ENCODE measurements at regions not wholly inside any gene's neighbourhood (a gene's known extent, or its start where the extent isn't known, plus 50 kb on each side); places are given as distances from the start of the nearest gene placed in this dataset.

DNA sequence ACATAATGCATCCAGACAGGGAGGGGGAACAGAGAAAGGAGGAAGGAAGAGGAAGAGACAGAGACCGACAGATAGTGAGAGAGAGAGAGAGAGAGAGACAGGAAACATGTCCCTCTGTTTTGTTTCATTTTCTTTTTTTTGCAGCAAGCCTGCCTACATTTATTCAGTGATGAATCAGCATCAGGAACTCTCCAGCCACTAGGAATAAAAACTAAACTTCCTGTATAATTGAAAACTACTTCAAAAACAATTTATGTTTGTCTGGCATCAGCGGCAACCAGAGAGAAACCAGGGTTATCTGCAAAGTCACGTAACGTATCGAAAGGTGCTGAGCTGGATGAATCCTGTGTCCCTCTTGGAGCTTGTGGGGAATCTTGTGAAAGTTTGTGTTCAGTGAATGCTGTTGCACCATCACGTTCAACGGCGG, 148.6 kb upstream of the SOX21 start:
- Histone ChIP-seq H3K4me3 (ENCODE audit: low read length) (no peak overlapping the region), H3K4me1 (ENCODE audit: control insufficient read depth, insufficient read depth, low read length) (no peaks in the 10 kb centered on the region), H3K9ac (ENCODE audit: extremely low read depth, low read length, poor library complexity, severe bottlenecking) (no peak overlapping the region), H3K36me3 (ENCODE audit: control insufficient read depth, insufficient read depth, low read length) (no peaks in the 10 kb centered on the region), H3K27ac (ENCODE audit: low read depth, low read length) (no peak overlapping the region), H3K27me3 (ENCODE audit: control insufficient read depth, insufficient read depth, low read length, poor library complexity, severe bottlenecking) (peaks cover 19% of the 10 kb centered on the region), H3K9me3 (ENCODE audit: control insufficient read depth, low read length) (no peaks in the 10 kb centered on the region)
- no peaks in the 10 kb centered on the region for H3K9me3 Mint-ChIP-seq
- H3K27me3 Mint-ChIP-seq (ENCODE audit: insufficient read depth), result peaks cover 7% of the 10 kb centered on the region
- H3K36me3 Mint-ChIP-seq (ENCODE audit: low read depth), result no peaks in the 10 kb centered on the region
- no peak for DNase-seq
- H3K4me1 Mint-ChIP-seq, result no peaks in the 10 kb centered on the region
- 96 to 98% methylated on average over 4 to 5 of the region's 8 CpGs for WGBS, 2 experiments (ENCODE audit: insufficient coverage in 1 of 2, insufficient read length in 1 of 2)
- H3K27ac Mint-ChIP-seq, result no peak overlapping the region
- TF ChIP-seq, protein P1, sequence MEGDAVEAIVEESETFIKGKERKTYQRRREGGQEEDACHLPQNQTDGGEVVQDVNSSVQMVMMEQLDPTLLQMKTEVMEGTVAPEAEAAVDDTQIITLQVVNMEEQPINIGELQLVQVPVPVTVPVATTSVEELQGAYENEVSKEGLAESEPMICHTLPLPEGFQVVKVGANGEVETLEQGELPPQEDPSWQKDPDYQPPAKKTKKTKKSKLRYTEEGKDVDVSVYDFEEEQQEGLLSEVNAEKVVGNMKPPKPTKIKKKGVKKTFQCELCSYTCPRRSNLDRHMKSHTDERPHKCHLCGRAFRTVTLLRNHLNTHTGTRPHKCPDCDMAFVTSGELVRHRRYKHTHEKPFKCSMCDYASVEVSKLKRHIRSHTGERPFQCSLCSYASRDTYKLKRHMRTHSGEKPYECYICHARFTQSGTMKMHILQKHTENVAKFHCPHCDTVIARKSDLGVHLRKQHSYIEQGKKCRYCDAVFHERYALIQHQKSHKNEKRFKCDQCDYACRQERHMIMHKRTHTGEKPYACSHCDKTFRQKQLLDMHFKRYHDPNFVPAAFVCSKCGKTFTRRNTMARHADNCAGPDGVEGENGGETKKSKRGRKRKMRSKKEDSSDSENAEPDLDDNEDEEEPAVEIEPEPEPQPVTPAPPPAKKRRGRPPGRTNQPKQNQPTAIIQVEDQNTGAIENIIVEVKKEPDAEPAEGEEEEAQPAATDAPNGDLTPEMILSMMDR (conservative IDR thresholded peaks at IDR 0.05), result no peak
- no peak overlapping the region for H3K4me3 Mint-ChIP-seq

DNA sequence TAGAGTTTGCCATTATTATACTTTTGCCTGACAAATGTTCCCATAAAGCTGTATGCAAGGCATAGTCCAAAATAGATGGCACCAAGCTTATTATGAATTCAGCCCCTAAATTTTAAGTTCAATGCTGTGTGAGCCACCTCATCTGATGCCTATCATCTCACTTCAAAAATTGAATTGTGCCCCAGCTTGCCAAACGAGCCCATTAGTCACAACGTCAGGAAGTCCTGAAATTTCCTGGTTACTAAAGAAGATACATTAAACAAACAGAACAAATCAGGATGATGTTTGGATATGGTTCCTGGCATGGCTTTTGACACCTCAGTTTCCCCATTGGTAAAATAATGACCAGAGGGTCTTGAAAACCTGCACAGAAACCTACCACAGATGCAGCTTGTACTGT, 147.5 kb upstream of the SOX21 start:
- H3K9me3 Mint-ChIP-seq, result no peaks in the 10 kb centered on the region
- no peaks in the 10 kb centered on the region for H3K4me1 Mint-ChIP-seq
- DNase-seq, result no peak
- H3K27ac Mint-ChIP-seq, result no peak overlapping the region
- H3K36me3 ChIP-seq (ENCODE audit: control insufficient read depth, insufficient read depth, low read length), result no peaks in the 10 kb centered on the region
- H3K36me3 Mint-ChIP-seq (ENCODE audit: low read depth), result no peaks in the 10 kb centered on the region
- H3K4me1 ChIP-seq (ENCODE audit: control insufficient read depth, insufficient read depth, low read length), result no peaks in the 10 kb centered on the region
- H3K27ac ChIP-seq (ENCODE audit: low read depth, low read length), result no peak overlapping the region
- no peak overlapping the region for H3K4me3 Mint-ChIP-seq
- H3K4me3 ChIP-seq (ENCODE audit: low read length), result no peak overlapping the region
- H3K9me3 ChIP-seq (ENCODE audit: control insufficient read depth, low read length), result no peaks in the 10 kb centered on the region
- H3K9ac ChIP-seq (ENCODE audit: extremely low read depth, low read length, poor library complexity, severe bottlenecking), result no peak overlapping the region
- TF ChIP-seq, protein P1 (conservative IDR thresholded peaks at IDR 0.05), result no peak
- peaks cover 14% of the 10 kb centered on the region for H3K27me3 ChIP-seq (ENCODE audit: control insufficient read depth, insufficient read depth, low read length, poor library complexity, severe bottlenecking)
- peaks cover 2% of the 10 kb centered on the region for H3K27me3 Mint-ChIP-seq (ENCODE audit: insufficient read depth)
- WGBS, 2 experiments (ENCODE audit: insufficient coverage in 1 of 2, insufficient read length in 1 of 2), result 79% methylated on average over 2 of the region's 2 CpGs; no CpG with 5 or more reads in 1 of the 2 experiments

DNA sequence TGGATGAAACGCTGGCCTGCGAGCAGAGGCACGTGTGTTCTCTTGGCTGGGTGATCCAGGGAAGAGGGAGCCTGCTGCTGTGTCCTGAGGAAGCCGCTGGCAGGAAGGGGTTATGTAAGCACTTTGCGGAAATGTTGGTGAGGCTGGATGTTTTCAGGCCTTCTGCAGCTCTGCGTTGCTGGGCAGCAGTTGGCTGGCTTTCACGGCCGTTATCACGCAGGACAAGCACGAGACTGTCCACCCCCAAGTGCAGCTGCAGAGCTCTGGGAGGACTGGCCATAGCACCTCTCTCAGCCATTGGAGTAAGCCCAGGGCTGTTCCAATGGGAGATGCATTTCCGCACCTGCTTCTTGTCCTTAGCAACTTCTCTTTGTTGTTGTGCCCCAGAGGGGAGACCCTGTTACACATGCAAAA, 146.9 kb upstream of the SOX21 start:
- Histone ChIP-seq H3K27ac (ENCODE audit: low read depth, low read length) (peak overlapping the region; percentile 10), H3K4me3 (ENCODE audit: low read length) (no peak overlapping the region), H3K4me1 (ENCODE audit: control insufficient read depth, insufficient read depth, low read length) (no peaks in the 10 kb centered on the region), H3K9me3 (ENCODE audit: control insufficient read depth, low read length) (peaks cover 2% of the 10 kb centered on the region), H3K9ac (ENCODE audit: extremely low read depth, low read length, poor library complexity, severe bottlenecking) (no peak overlapping the region), H3K36me3 (ENCODE audit: control insufficient read depth, insufficient read depth, low read length) (no peaks in the 10 kb centered on the region), H3K27me3 (ENCODE audit: control insufficient read depth, insufficient read depth, low read length, poor library complexity, severe bottlenecking) (peaks cover 13% of the 10 kb centered on the region)
- Mint-ChIP-seq H3K27ac (no peak overlapping the region), H3K4me3 (no peak overlapping the region), H3K27me3 (ENCODE audit: insufficient read depth) (peaks cover 2% of the 10 kb centered on the region), H3K9me3 (no peaks in the 10 kb centered on the region), H3K36me3 (ENCODE audit: low read depth) (no peaks in the 10 kb centered on the region), H3K4me1 (no peaks in the 10 kb centered on the region)
- WGBS, 2 experiments (ENCODE audit: insufficient coverage in 1 of 2, insufficient read length in 1 of 2), result 76 to 87% methylated on average over 9 to 11 of the region's 11 CpGs
- peak; percentile 58 for DNase-seq
- TF ChIP-seq, protein P1 (conservative IDR thresholded peaks at IDR 0.05), result no peak
